DMS 273 (cell line): ENCODE measurements at regions not wholly inside any gene's neighbourhood (a gene's known extent, or its start where the extent isn't known, plus 50 kb on each side); places are given as distances from the start of the nearest gene placed in this dataset.
"Not testable (repeated sequence)": the region's sequence is repeated elsewhere in the genome, so short reads cannot be mapped to it uniquely, and the experiment has no call there.

Source experiments
- DNase-seq: peaks from one replicate; lab custom pipeline; 2025; ENCODE audit not compliant: unreplicated experiment; lab: John Stamatoyannopoulos, UW

DNA sequence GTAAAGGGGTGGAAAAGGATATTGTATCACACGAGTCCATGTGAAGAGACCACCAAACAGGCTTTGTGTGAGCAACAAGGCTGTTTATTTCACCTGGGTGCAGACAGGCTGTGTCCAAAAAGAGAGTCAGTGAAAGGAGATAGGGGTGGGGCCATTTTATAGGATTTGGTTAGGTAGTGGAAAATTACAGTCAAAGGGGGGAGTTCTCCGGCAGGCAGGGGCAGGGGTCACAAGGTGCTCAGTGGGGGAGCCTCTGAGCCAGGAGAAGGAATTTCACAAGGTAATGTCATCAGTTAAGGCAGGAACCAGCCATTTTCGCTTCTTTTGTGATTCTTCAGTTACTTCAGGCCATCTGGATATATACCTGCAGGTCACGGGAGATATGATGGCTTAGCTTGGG, 104.7 kb upstream of the SPATS2L start:
- not testable (repeated sequence) for DNase-seq

GRCh38 chr2:200203381-200203827, 103.1 kb upstream of the SPATS2L start:
- DNase-seq = no peak

- DNase-seq = no peak
These were observed 98.5 kb upstream of the SPATS2L start for GRCh38 chr2:200208041-200208440.

DNA sequence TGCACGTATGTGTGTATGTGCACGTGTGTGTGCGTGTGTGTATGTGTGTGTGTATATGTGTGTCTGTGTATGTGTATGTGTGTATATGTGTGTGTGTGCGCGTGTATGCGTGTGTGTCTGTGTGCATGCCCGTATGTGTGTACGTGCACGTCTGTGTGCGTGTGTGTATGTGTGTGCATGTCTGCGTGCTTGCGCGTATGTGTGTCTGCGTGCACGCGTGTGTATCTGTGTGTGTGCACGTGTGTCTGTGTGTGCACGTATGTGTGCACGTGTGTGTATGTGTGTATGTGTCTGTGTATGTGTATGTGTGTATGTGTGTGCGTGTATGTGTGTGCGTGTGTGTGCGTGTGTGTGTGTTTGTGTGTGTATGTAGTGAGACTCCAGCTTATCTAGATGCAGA, 97.5 kb upstream of the SPATS2L start:
- DNase-seq = no peak

- peak; percentile 27 for DNase-seq
These were observed 94.8 kb upstream of the SPATS2L start for GRCh38 chr2:200211643-200212042.

DNA sequence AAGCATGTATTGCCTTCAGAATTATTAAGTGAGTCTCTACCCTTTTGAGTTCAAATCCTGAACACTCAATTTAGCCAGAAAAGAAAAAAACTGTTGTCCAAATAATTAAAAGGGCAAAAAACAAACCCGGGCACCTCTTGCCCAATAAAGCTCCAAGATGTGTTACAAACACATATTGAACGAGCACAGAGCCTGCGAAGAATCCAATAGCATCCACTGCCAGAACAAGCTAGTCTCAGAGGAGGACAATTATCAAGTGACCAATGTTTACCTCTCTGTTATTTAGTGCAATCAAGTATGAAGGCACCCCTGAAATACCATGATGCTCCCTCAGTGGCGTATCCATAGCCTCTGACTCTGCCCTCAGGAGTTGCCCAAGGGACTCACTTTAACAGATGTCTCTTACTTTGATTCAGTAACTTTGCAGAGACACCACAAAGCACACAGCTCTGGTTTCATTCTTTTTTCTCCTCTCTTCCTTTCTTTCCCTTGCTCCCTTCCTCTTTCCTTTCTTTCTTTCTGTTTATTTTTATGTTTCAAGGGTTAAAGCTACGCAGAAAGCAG, 93.5 kb upstream of the SPATS2L start:
- peak; percentile 61 for DNase-seq

GRCh38 chr2:200216310-200216709, 90.2 kb upstream of the SPATS2L start:
- no peak for DNase-seq

GRCh38 chr2:200217320-200217719, 89.2 kb upstream of the SPATS2L start:
- no peak for DNase-seq

GRCh38 chr2:200218645-200219044, 87.8 kb upstream of the SPATS2L start:
- peak; percentile 37 for DNase-seq

GRCh38 chr2:200219309-200220113, 87.0 kb upstream of the SPATS2L start:
- DNase-seq = peak; percentile 85

- peak; percentile 43 for DNase-seq
These were observed 86.2 kb upstream of the SPATS2L start for GRCh38 chr2:200220251-200220650.

- no peak for DNase-seq
These were observed 85.2 kb upstream of the SPATS2L start for GRCh38 chr2:200221055-200221955.

DNA sequence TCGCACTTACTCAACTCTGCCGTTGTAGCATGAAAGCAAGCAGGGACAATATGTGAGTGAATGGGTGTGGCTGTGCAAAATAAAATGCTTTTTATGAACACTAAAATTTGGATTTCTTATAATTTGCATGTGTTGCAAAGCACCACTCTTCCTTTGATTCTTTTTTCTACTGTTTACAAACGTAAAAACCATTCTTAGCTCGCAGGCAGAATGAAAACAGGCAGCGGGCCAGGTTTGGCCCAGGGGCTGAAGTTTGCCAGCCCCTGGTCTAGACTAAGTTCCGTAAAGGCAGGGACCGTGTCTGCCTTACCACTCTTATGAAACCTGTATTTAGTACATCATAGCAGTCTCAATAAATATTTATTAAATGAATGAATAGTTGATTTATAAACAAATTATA, 83.7 kb upstream of the SPATS2L start:
- no peak for DNase-seq

DNA sequence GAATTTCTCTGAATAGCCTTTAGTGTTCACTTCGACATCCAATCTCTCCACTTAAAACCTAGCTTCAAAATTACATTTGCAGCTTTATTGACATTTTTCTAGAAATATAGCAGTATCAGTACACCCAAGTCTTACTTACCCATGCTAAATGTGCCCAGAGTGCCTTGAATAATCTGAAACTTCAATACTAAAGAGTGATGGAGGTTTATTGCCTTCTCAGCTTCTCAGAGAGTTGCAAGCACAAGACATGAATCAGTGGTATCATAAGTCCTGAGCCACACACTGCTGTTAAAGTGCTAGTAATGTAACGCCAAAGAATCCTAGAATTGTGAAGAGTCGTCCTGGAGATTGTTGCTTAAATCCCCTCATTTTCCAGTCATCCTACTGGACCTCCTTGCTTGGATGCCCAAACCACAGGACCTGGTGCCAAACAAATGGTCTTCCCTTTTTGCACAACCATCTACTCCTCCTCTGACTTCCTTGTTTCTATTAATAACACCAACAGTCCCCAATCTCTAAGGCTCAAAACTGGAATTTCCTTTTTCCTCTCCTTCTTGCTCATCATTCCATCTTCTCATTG, 83.2 kb upstream of the SPATS2L start:
- no peak for DNase-seq

GRCh38 chr2:200225951-200226350, 80.5 kb upstream of the SPATS2L start:
- no peak for DNase-seq

GRCh38 chr2:200226451-200227426, 79.8 kb upstream of the SPATS2L start:
- DNase-seq = no peak

GRCh38 chr2:200230716-200231115, 75.8 kb upstream of the SPATS2L start:
- no peak for DNase-seq

GRCh38 chr2:200235533-200235932, 71.0 kb upstream of the SPATS2L start:
- DNase-seq = no peak

DNA sequence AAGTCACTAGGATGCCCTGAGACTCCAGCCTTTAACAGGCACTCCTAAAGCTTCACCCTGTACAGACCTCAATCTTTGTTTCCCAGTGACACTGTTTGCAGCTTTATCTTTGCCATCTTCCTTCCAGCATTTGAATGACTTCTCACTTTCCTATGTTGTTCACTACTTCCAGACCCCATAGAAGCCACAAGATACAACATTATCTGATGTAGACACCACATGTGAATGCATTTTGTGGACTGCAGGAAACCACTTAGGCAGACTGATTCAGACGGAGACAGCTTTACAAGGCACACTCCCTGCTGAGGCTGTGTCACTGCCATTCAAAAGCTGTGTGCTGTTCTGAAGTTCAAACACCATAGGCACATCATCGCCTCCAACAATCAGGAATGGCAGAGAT, 67.3 kb upstream of the SPATS2L start:
- DNase-seq = no peak

- DNase-seq = no peak
These were observed 63.9 kb upstream of the SPATS2L start for GRCh38 chr2:200242570-200242969.
